GM12878 (cell line): ENCODE measurements at regions not wholly inside any gene's neighbourhood (a gene's known extent, or its start where the extent isn't known, plus 50 kb on each side); places are given as distances from the start of the nearest gene placed in this dataset.

ENCODE experiments used
- ATAC-seq: fragments of 200-7000 bp; cut with Tn5 transposase; 3 replicates; pipeline ENCODE4 v1.9.1; 2020; ENCODE audit warnings: mild to moderate bottlenecking, moderate library complexity
- BruUV-seq: library from RNA; stranded (reverse); fragments of 400-500 nt; replicated peaks from 2 replicates; lab custom pipeline; 2021; lab: Mats Ljungman, UMichigan
- CTCF ChIA-PET: fragments of 300-600 bp; sonication (Branson Sonifier 250); formaldehyde crosslinking; extraction: SDS; loops from one replicate; lab custom pipeline; 2021; ENCODE audit warnings: inconsistent platforms; lab: Yijun Ruan, JAX
- POLR2A ChIA-PET: fragments of 350-600 bp; formaldehyde crosslinking; extraction: SDS; loops from one replicate; lab custom pipeline; 2021; ENCODE audit warnings: inconsistent platforms; lab: Charles Lee
- RAD21 ChIA-PET: fragments of 300-600 bp; sonication (Branson Sonifier 250); formaldehyde crosslinking; loops from one replicate; lab custom pipeline; 2023; ENCODE audit warnings: antibody characterized with exemption; ENCODE audit not compliant: unreplicated experiment; lab: Charles Lee
- SMC1A ChIA-PET: fragments of 300-600 bp; sonication (Branson Sonifier 250); formaldehyde crosslinking; loops from one replicate; lab custom pipeline; 2023; ENCODE audit not compliant: unreplicated experiment, uncharacterized antibody; lab: Charles Lee
- DNase-seq: peaks from one replicate; pipeline ENCODE4 v3.0.0-alpha.2; 2011; ENCODE audit warnings: low read depth, low spot score
- FAIRE-seq: peaks from 3 replicates; lab custom pipeline; 2011; peaks lifted over from hg19 to GRCh38; lab: Jason Lieb, UNC
- H2AFZ ChIP-seq: 2 replicates; pipeline ENCODE4 v1.6.0; 2011; ENCODE audit warnings: low read depth, low read length, control low read depth; ENCODE audit not compliant: control insufficient read depth
- H3K27ac ChIP-seq: 2 replicates; pipeline ENCODE4 v1.5.1; 2011; ENCODE audit warnings: control low read depth; ENCODE audit not compliant: control insufficient read depth, insufficient read depth
- H3K27me3 ChIP-seq, 2 experiments: replicated peaks in 1 of 2; 2 replicates each; pipeline versions ENCODE4 v1.6.0 to v1.6.1; 2011; ENCODE audit warnings: low read length in 1 of 2; ENCODE audit not compliant: control insufficient read depth in 2 of 2, insufficient read depth in 2 of 2
- H3K36me3 ChIP-seq, 2 experiments: 2 replicates each; pipeline ENCODE4 v1.5.1; 2011; ENCODE audit warnings: low read length in 1 of 2; ENCODE audit not compliant: control insufficient read depth in 2 of 2, insufficient read depth in 2 of 2
- H3K4me1 ChIP-seq: 2 replicates; pipeline ENCODE4 v1.6.1; 2011; ENCODE audit warnings: mild to moderate bottlenecking, low read length, moderate library complexity, mixed read lengths; ENCODE audit not compliant: control insufficient read depth, insufficient read depth
- H3K4me2 ChIP-seq: 2 replicates; pipeline ENCODE4 v1.6.0; 2011; ENCODE audit warnings: control low read depth; ENCODE audit not compliant: control insufficient read depth, insufficient read depth
- H3K4me3 ChIP-seq: fragments of 200-600 bp; sonication (generic); 2 replicates; pipeline ENCODE4 v1.5.1; 2016
- H3K79me2 ChIP-seq: 2 replicates; pipeline ENCODE4 v1.6.0; 2011; ENCODE audit warnings: low read length; ENCODE audit not compliant: control insufficient read depth, insufficient read depth
- H3K9ac ChIP-seq: 2 replicates; pipeline ENCODE4 v1.8.0; 2011; ENCODE audit warnings: low read length, control low read depth, mixed read lengths; ENCODE audit not compliant: control insufficient read depth, insufficient read depth
- H3K9me3 ChIP-seq: replicated peaks from 3 replicates; pipeline ENCODE4 v1.5.1; 2011; ENCODE audit warnings: mild to moderate bottlenecking, low read length; ENCODE audit not compliant: control insufficient read depth, insufficient read depth
- H4K20me1 ChIP-seq: 2 replicates; pipeline ENCODE4 v1.6.0; 2011; ENCODE audit not compliant: control insufficient read depth, insufficient read depth
- ASH2L ChIP-seq: fragments of 300-600, 200-600 bp; sonication (generic); IDR thresholded peaks from 2 replicates; pipeline ENCODE4 v1.6.1; 2017; ENCODE audit warnings: low read depth, mild to moderate bottlenecking, borderline replicate concordance
- DPF2 ChIP-seq: fragments of 450-650 bp; IDR thresholded peaks from 2 replicates; pipeline ENCODE4 v1.6.1; 2017; ENCODE audit warnings: mild to moderate bottlenecking
- HDAC2 ChIP-seq: fragments of 200-600 bp; sonication (generic); IDR thresholded peaks from 2 replicates; pipeline ENCODE4 v1.6.1; 2017
- NBN ChIP-seq: fragments of 450-650 bp; IDR thresholded peaks from 2 replicates; pipeline ENCODE4 v1.6.1; 2016
- NFYB ChIP-seq: IDR thresholded peaks from 2 replicates; pipeline ENCODE4 v1.6.1; 2011; ENCODE audit warnings: low read depth, mild to moderate bottlenecking, low read length, improper control_type of control experiment, moderate library complexity; ENCODE audit not compliant: insufficient read depth
- PBX3 ChIP-seq: IDR thresholded peaks from 2 replicates; pipeline ENCODE4 v1.6.1; 2011; ENCODE audit warnings: mild to moderate bottlenecking, low read depth, low read length, moderate library complexity; ENCODE audit not compliant: insufficient replicate concordance
- RAD21 ChIP-seq: IDR thresholded peaks from 2 replicates; pipeline ENCODE4 v1.6.1; 2011; ENCODE audit warnings: mild to moderate bottlenecking, low read depth, low read length, moderate library complexity; ENCODE audit not compliant: insufficient read depth
- SIX5 ChIP-seq: IDR thresholded peaks from 2 replicates; pipeline ENCODE4 v1.6.1; 2011; ENCODE audit warnings: mild to moderate bottlenecking, low read depth, low read length, moderate library complexity; ENCODE audit not compliant: severe bottlenecking
- SP1 ChIP-seq: IDR thresholded peaks from one replicate; pipeline ENCODE4 v1.6.1; 2011; ENCODE audit warnings: low read depth, low read length
- SREBF1 ChIP-seq: IDR thresholded peaks from 2 replicates; pipeline ENCODE4 v1.6.1; 2012; ENCODE audit warnings: mild to moderate bottlenecking, low read length
- ZBTB33 ChIP-seq: fragments of 450-650 bp; IDR thresholded peaks from 2 replicates; pipeline ENCODE4 v1.6.1; 2017; ENCODE audit warnings: mild to moderate bottlenecking
- WGBS: methylation state at CpG from one replicate; pipeline ENCODE4 v1.1.6; 2016; ENCODE audit warnings: low lambda C conversion rate; ENCODE audit not compliant: insufficient replicate concordance, insufficient coverage; ENCODE audit errors: missing lambda C conversion rate; 5-methylcytosine and 5-hydroxymethylcytosine counted together
- in situ Hi-C: fragments of 300-500 bp; cut with MboI; formaldehyde crosslinking; loops from 9 replicates; pipeline ENCODE4 v1.14.3; 2018; ENCODE audit warnings: mixed read lengths
- intact Hi-C: fragments of 100-400 bp; cut with micrococcal nuclease; formaldehyde crosslinking; loops from one replicate; pipeline ENCODE4 v1.14.2; 2022; ENCODE audit not compliant: unreplicated experiment

- intact Hi-C loops = no loop called here
- WGBS = 31% methylated on average over 10 of the region's 10 CpGs
- no peak overlapping the region for H3K4me3 ChIP-seq
- no peak for TF ChIP-seq PBX3
- TF ChIP-seq, all 136 proteins: peak for 0
- Histone ChIP-seq H3K36me3 (no peaks in the 10 kb centered on the region), H3K27me3 (peaks cover 0 to 2% of the 10 kb centered on the region in 2 experiments; a peak in 2 of 4 replicates), H3K9ac (no peak overlapping the region), H3K27ac (no peak overlapping the region), H2AFZ (no peak overlapping the region), H3K4me2 (no peak overlapping the region), H3K79me2 (no peaks in the 10 kb centered on the region), H3K9me3 (no peaks in the 10 kb centered on the region), H3K4me1 (no peaks in the 10 kb centered on the region), H4K20me1 (no peaks in the 10 kb centered on the region)
- no TSS peak for BruUV-seq
- DNase-seq = no peak
- CTCF ChIA-PET = no interaction called here
- RAD21 ChIA-PET = no interaction called here
- in situ Hi-C loops = no loop called here
- POLR2A ChIA-PET = no interaction called here
- SMC1A ChIA-PET = no interaction called here
- no peak for ATAC-seq
- no peak for FAIRE-seq
These were observed 303.2 kb downstream of the MYCN start for GRCh38 chr2:16243411-16243996.

GRCh38 chr2:16242906-16243305 lies 302.6 kb downstream of the MYCN start:
- in situ Hi-C loops = no loop called here
- ChIA-PET POLR2A (no interaction called here), SMC1A (no interaction called here), RAD21 (no interaction called here)
- H3K4me3 ChIP-seq = no peak overlapping the region
- no peak for FAIRE-seq
- H4K20me1 ChIP-seq = no peaks in the 10 kb centered on the region
- no peaks in the 10 kb centered on the region for H3K9me3 ChIP-seq
- no peak overlapping the region for H2AFZ ChIP-seq
- no peaks in the 10 kb centered on the region for H3K4me1 ChIP-seq
- H3K4me2 ChIP-seq = no peak overlapping the region
- H3K36me3 ChIP-seq = no peaks in the 10 kb centered on the region
- no peaks in the 10 kb centered on the region for H3K79me2 ChIP-seq
- peaks cover 0 to 2% of the 10 kb centered on the region in 2 experiments; a peak in 2 of 4 replicates for H3K27me3 ChIP-seq
- H3K27ac ChIP-seq = no peak overlapping the region
- no TSS peak for BruUV-seq
- TF ChIP-seq DPF2 (no peak), SP1 (no peak), ASH2L (no peak), SIX5 (no peak), ZBTB33 (no peak), RAD21 (no peak), HDAC2 (no peak), NBN (no peak), SREBF1 (no peak), NFYB (no peak)
- TF ChIP-seq, all 136 proteins: peak for 0
- no peak for DNase-seq
- intact Hi-C loops = no loop called here
- CTCF ChIA-PET = no interaction called here
- no peak overlapping the region for H3K9ac ChIP-seq
- ATAC-seq = no peak
